ENCODE measurements at regions not wholly inside any gene's neighbourhood (a gene's known extent, or its start where the extent isn't known, plus 50 kb on each side); places are given as distances from the start of the nearest gene placed in this dataset.

DNA sequence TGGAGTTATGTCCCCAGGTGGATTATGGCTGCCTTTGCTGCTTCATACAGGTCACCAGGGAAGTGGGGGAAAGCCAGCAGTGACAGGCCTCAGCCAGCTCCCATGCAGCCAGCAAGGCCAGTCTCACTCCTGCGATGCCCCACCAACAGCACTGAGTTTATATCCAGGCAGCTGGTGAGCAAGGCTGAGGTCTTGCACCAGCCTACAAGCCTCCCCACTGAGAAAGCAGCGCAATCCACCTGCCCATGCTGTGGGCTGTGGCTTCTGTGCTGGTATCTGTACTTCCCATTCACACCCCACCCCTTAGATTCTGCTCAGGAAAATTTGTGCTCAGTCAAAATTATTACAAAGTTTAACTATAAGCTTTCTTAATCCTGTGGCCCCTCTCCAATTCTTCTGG, 153.5 kb downstream of the HHIP start:
- TF ChIP-seq POLR2A (IDR thresholded peaks at IDR 0.05; ENCODE audit: extremely low read depth, insufficient read length), result no peak
- TF ChIP-seq, protein P1, sequence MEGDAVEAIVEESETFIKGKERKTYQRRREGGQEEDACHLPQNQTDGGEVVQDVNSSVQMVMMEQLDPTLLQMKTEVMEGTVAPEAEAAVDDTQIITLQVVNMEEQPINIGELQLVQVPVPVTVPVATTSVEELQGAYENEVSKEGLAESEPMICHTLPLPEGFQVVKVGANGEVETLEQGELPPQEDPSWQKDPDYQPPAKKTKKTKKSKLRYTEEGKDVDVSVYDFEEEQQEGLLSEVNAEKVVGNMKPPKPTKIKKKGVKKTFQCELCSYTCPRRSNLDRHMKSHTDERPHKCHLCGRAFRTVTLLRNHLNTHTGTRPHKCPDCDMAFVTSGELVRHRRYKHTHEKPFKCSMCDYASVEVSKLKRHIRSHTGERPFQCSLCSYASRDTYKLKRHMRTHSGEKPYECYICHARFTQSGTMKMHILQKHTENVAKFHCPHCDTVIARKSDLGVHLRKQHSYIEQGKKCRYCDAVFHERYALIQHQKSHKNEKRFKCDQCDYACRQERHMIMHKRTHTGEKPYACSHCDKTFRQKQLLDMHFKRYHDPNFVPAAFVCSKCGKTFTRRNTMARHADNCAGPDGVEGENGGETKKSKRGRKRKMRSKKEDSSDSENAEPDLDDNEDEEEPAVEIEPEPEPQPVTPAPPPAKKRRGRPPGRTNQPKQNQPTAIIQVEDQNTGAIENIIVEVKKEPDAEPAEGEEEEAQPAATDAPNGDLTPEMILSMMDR (IDR thresholded peaks at IDR 0.05; ENCODE audit: low read depth, low read length), result no peak

Measured in NB4 (cell line).